Keratinocyte (primary cell): ENCODE measurements at regions not wholly inside any gene's neighbourhood (a gene's known extent, or its start where the extent isn't known, plus 50 kb on each side); places are given as distances from the start of the nearest gene placed in this dataset.

Experiments
- CTCF ChIP-seq, 3 experiments: IDR thresholded peaks in 1 of 3; conservative IDR thresholded peaks in 1 of 3; optimal IDR thresholded peaks in 1 of 3; 2 replicates in 2 of 3; 3 replicates in 1 of 3; pipeline versions ENCODE3 to v1.5.1; 2011; ENCODE audit warnings: low read length in 3 of 3, mild to moderate bottlenecking in 3 of 3, moderate library complexity in 2 of 3, control low read depth in 1 of 3, inconsistent platforms in 1 of 3; ENCODE audit not compliant: insufficient read depth in 2 of 3; ENCODE audit errors: extremely low read depth in 1 of 3
- EZH2 ChIP-seq: IDR thresholded peaks from one replicate; pipeline ENCODE4 v1.6.1; 2012; ENCODE audit warnings: inconsistent platforms, mild to moderate bottlenecking, low read length, moderate library complexity

GRCh38 chr20:52295556-52295955 lies 104.0 kb upstream of the ZFP64 start:
- TF ChIP-seq CTCF (optimal IDR thresholded peaks at IDR 0.05 in 1 of 3, IDR thresholded peaks at IDR 0.05 in 1 of 3, conservative IDR thresholded peaks at IDR 0.05 in 1 of 3; ENCODE audit: extremely low read depth in 1 of 3, insufficient read depth in 2 of 3, low read length in 3 of 3) (no peak), EZH2 (no peak)
